Tibial nerve (tissue), 4 donors: ENCODE measurements at regions not wholly inside any gene's neighbourhood (a gene's known extent, or its start where the extent isn't known, plus 50 kb on each side); places are given as distances from the start of the nearest gene placed in this dataset.
"Not testable (repeated sequence)": the region's sequence is repeated elsewhere in the genome, so short reads cannot be mapped to it uniquely, and the experiment has no call there.

ENCODE experiments used
- DNase-seq, 2 donors: peaks; one replicate each; pipeline ENCODE4 v3.0.0-alpha.2; 2019; ENCODE audit warnings: low spot score in 2 of 2
- H3K27ac ChIP-seq, 4 donors: fragments of 200-600 bp; sonication (generic) in 3 of 4; one replicate each; pipeline ENCODE4 v1.5.1; 2017 to 2019; ENCODE audit warnings: mild to moderate bottlenecking in 1 of 4
- H3K27me3 ChIP-seq, 2 donors: fragments of 200-600 bp; sonication (generic) in 1 of 2; one replicate each; pipeline versions ENCODE4 v1.5.1 to v1.6.0; 2017 to 2019
- H3K36me3 ChIP-seq, 3 donors: fragments of 200-600 bp; sonication (generic); one replicate each; pipeline ENCODE4 v1.5.1; 2018 to 2019
- H3K4me1 ChIP-seq, 4 donors: fragments of 200-600 bp; sonication (generic) in 3 of 4; one replicate each; pipeline ENCODE4 v1.5.1; 2017 to 2019
- H3K4me3 ChIP-seq, 4 donors: fragments of 200-600 bp; sonication (generic) in 3 of 4; one replicate each; pipeline ENCODE4 v1.5.1; 2017 to 2019; ENCODE audit warnings: mild to moderate bottlenecking in 1 of 4, moderate library complexity in 1 of 4
- H3K9me3 ChIP-seq, 4 donors: fragments of 200-600 bp; sonication (generic) in 3 of 4; one replicate each; pipeline ENCODE4 v1.5.1; 2017 to 2019
- CTCF ChIP-seq, 5 experiments: fragments of 200-600 bp in 3 of 5; fragments of 450-650 bp in 2 of 5; sonication (generic) in 3 of 5; IDR thresholded peaks; one replicate each; pipeline ENCODE4 v1.5.1; 2016 to 2019; ENCODE audit warnings: antibody characterized with exemption in 5 of 5, mild to moderate bottlenecking in 3 of 5, moderate library complexity in 2 of 5
- EP300 ChIP-seq, 2 donors: sonication (generic); formaldehyde crosslinking; IDR thresholded peaks; one replicate each; pipeline ENCODE4 v1.6.1; 2017; ENCODE audit warnings: antibody characterized with exemption in 2 of 2, mild to moderate bottlenecking in 1 of 2
- POLR2A ChIP-seq, 2 donors: fragments of 450-650 bp; IDR thresholded peaks; one replicate each; pipeline ENCODE4 v1.6.1; 2017; ENCODE audit warnings: antibody characterized with exemption in 2 of 2, mild to moderate bottlenecking in 2 of 2, moderate library complexity in 2 of 2
- WGBS, 2 donors: methylation state at CpG; one replicate each; pipeline ENCODE4 v1.1.5; 2018; 5-methylcytosine and 5-hydroxymethylcytosine counted together

- 91 to 92% methylated on average over 1 of the region's 1 CpG for WGBS, 2 donors
Observed at GRCh38 chr6:134427721-134428120, 109.8 kb upstream of the SGK1 start.

GRCh38 chr6:134426623-134427022 is 108.7 kb upstream of the SGK1 start:
- Histone ChIP-seq H3K4me3 (no peak overlapping the region), H3K9me3 (no peaks in the 10 kb centered on the region), H3K36me3 (no peaks in the 10 kb centered on the region), H3K4me1 (peaks cover 0 to 4% (median 0%) of the 10 kb centered on the region in 4 donors), H3K27me3 (no peaks in the 10 kb centered on the region), H3K27ac (no peak overlapping the region)
- no peak for DNase-seq
- 79 to 82% methylated on average over 4 of the region's 4 CpGs for WGBS, 2 donors
- TF ChIP-seq EP300 (IDR thresholded peaks at IDR 0.05) (no peak), POLR2A (IDR thresholded peaks at IDR 0.05) (no peak), CTCF (IDR thresholded peaks at IDR 0.05) (no peak)

More at GRCh38 chr6:134427721-134428120, 109.8 kb upstream of the SGK1 start:
- H3K27ac ChIP-seq, result no peak overlapping the region
- H3K4me3 ChIP-seq, result no peak overlapping the region
- no peak for DNase-seq
- H3K36me3 ChIP-seq, result no peaks in the 10 kb centered on the region
- H3K27me3 ChIP-seq, result no peaks in the 10 kb centered on the region
- H3K4me1 ChIP-seq, result peaks cover 0 to 4% (median 0%) of the 10 kb centered on the region in 4 donors
- TF ChIP-seq EP300 (IDR thresholded peaks at IDR 0.05) (no peak), CTCF (IDR thresholded peaks at IDR 0.05) (no peak), POLR2A (IDR thresholded peaks at IDR 0.05) (no peak)
- no peaks in the 10 kb centered on the region for H3K9me3 ChIP-seq

- H3K4me1 ChIP-seq, H3K27me3 ChIP-seq, H3K36me3 ChIP-seq, H3K27ac ChIP-seq, H3K4me3 ChIP-seq, H3K9me3 ChIP-seq, DNase-seq: not testable (repeated sequence)
- 91% methylated on average over 1 of the region's 1 CpG for WGBS, 2 donors
Observed at GRCh38 chr6:134425917-134426316, 108.0 kb upstream of the SGK1 start.

- 69 to 80% methylated on average over 6 of the region's 6 CpGs for WGBS, 2 donors
- Histone ChIP-seq H3K4me1 (peaks cover 0 to 4% (median 0%) of the 10 kb centered on the region in 4 donors), H3K9me3 (no peaks in the 10 kb centered on the region), H3K4me3 (no peak overlapping the region), H3K27ac (no peak overlapping the region), H3K27me3 (no peaks in the 10 kb centered on the region), H3K36me3 (no peaks in the 10 kb centered on the region)
- no peak for TF ChIP-seq CTCF (IDR thresholded peaks at IDR 0.05)
- TF ChIP-seq POLR2A (IDR thresholded peaks at IDR 0.05), result no peak
- no peak for TF ChIP-seq EP300 (IDR thresholded peaks at IDR 0.05)
- DNase-seq, result no peak
Observed at GRCh38 chr6:134425513-134425912, 107.6 kb upstream of the SGK1 start.

- peaks cover 0 to 4% (median 0%) of the 10 kb centered on the region in 4 donors for H3K4me1 ChIP-seq
- TF ChIP-seq POLR2A (IDR thresholded peaks at IDR 0.05), result no peak
- no peak for TF ChIP-seq EP300 (IDR thresholded peaks at IDR 0.05)
- no peak for TF ChIP-seq CTCF (IDR thresholded peaks at IDR 0.05)
- no peaks in the 10 kb centered on the region for H3K36me3 ChIP-seq
- no peak for DNase-seq
- H3K4me3 ChIP-seq, result no peak overlapping the region
- 85 to 92% methylated on average over 1 of the region's 1 CpG for WGBS, 2 donors
- H3K9me3 ChIP-seq, result no peaks in the 10 kb centered on the region
- no peak overlapping the region for H3K27ac ChIP-seq
- H3K27me3 ChIP-seq, result no peaks in the 10 kb centered on the region
Observed at GRCh38 chr6:134424798-134425170, 106.9 kb upstream of the SGK1 start.

- no peak for DNase-seq
- Histone ChIP-seq H3K27me3 (no peaks in the 10 kb centered on the region), H3K36me3 (no peaks in the 10 kb centered on the region), H3K9me3 (no peaks in the 10 kb centered on the region), H3K4me3 (no peak overlapping the region), H3K27ac (no peak overlapping the region), H3K4me1 (peaks cover 0 to 4% (median 0%) of the 10 kb centered on the region in 4 donors)
- TF ChIP-seq EP300 (IDR thresholded peaks at IDR 0.05) (no peak), CTCF (IDR thresholded peaks at IDR 0.05) (no peak), POLR2A (IDR thresholded peaks at IDR 0.05) (no peak)
- WGBS, 2 donors, result 39 to 46% methylated on average over 2 of the region's 2 CpGs
Observed at GRCh38 chr6:134424165-134424797, 106.4 kb upstream of the SGK1 start.
